Trophoblast cell (in vitro differentiated cells and primary cell): ENCODE measurements at regions not wholly inside any gene's neighbourhood (a gene's known extent, or its start where the extent isn't known, plus 50 kb on each side); places are given as distances from the start of the nearest gene placed in this dataset.

ENCODE experiments used
- DNase-seq, 2 donors: peaks; one replicate each; pipeline ENCODE4 v3.0.0-alpha.2; 2016
- H2AFZ ChIP-seq: 2 replicates; pipeline ENCODE4 v1.6.1; 2013; ENCODE audit warnings: low read length, moderate library complexity, mild to moderate bottlenecking; ENCODE audit not compliant: insufficient read depth, poor library complexity
- H2AK5ac ChIP-seq: 2 replicates; pipeline ENCODE4 v1.6.1; 2013; ENCODE audit warnings: mild to moderate bottlenecking, low read length
- H2BK120ac ChIP-seq: 2 replicates; pipeline ENCODE4 v1.6.1; 2013; ENCODE audit warnings: low read length, mild to moderate bottlenecking, moderate library complexity; ENCODE audit not compliant: insufficient read depth, poor library complexity
- H2BK12ac ChIP-seq: 2 replicates; pipeline ENCODE4 v1.6.1; 2013; ENCODE audit warnings: mild to moderate bottlenecking, low read length, moderate library complexity
- H2BK5ac ChIP-seq: 2 replicates; pipeline ENCODE4 v1.6.1; 2013; ENCODE audit warnings: low read length, low read depth, moderate library complexity, mild to moderate bottlenecking; ENCODE audit not compliant: poor library complexity
- H3K14ac ChIP-seq: 2 replicates; pipeline ENCODE4 v1.6.1; 2013; ENCODE audit warnings: mild to moderate bottlenecking, low read length
- H3K18ac ChIP-seq: 2 replicates; pipeline ENCODE4 v1.6.1; 2013; ENCODE audit warnings: mild to moderate bottlenecking, low read length
- H3K23ac ChIP-seq: 2 replicates; pipeline ENCODE4 v1.6.1; 2013; ENCODE audit warnings: low read length
- H3K27ac ChIP-seq: 2 replicates; pipeline ENCODE4 v1.5.1; 2013; ENCODE audit warnings: low read depth, mild to moderate bottlenecking, inconsistent platforms, low read length, moderate library complexity
- H3K27me3 ChIP-seq: 2 replicates; pipeline ENCODE4 v1.6.1; 2013; ENCODE audit warnings: inconsistent platforms, mild to moderate bottlenecking, low read length, moderate library complexity; ENCODE audit not compliant: insufficient read depth
- H3K36me3 ChIP-seq, 2 experiments: 1 replicate in 1 of 2; 2 replicates in 1 of 2; pipeline ENCODE4 v1.6.1; 2013; ENCODE audit warnings: low read length in 2 of 2, mild to moderate bottlenecking in 2 of 2, moderate library complexity in 1 of 2; ENCODE audit not compliant: insufficient read depth in 2 of 2, control insufficient read depth in 1 of 2
- H3K4ac ChIP-seq: 2 replicates; pipeline ENCODE4 v1.6.1; 2013; ENCODE audit warnings: low read depth, mild to moderate bottlenecking, low read length, moderate library complexity
- H3K4me1 ChIP-seq, 2 experiments: 1 replicate in 1 of 2; 2 replicates in 1 of 2; pipeline ENCODE4 v1.6.1; 2013; ENCODE audit warnings: low read length in 2 of 2, mild to moderate bottlenecking in 2 of 2, moderate library complexity in 1 of 2; ENCODE audit not compliant: insufficient read depth in 2 of 2, control insufficient read depth in 1 of 2
- H3K4me2 ChIP-seq: 2 replicates; pipeline ENCODE4 v1.6.1; 2013; ENCODE audit warnings: inconsistent platforms, mild to moderate bottlenecking, low read length, moderate library complexity
- H3K4me3 ChIP-seq: 2 replicates; pipeline ENCODE4 v1.5.1; 2013; ENCODE audit warnings: mild to moderate bottlenecking, low read depth, low read length, inconsistent platforms
- H3K79me1 ChIP-seq: one replicate; pipeline ENCODE4 v1.6.1; 2013; ENCODE audit warnings: low read length
- H3K79me2 ChIP-seq: 2 replicates; pipeline ENCODE4 v1.6.1; 2013; ENCODE audit warnings: low read length, mild to moderate bottlenecking; ENCODE audit not compliant: control insufficient read depth, insufficient read depth, poor library complexity
- H3K9ac ChIP-seq: 2 replicates; pipeline ENCODE4 v1.6.1; 2013; ENCODE audit warnings: mild to moderate bottlenecking, low read length
- H3K9me3 ChIP-seq: 2 replicates; pipeline ENCODE4 v1.6.1; 2013; ENCODE audit warnings: low read depth, mild to moderate bottlenecking, control low read depth, inconsistent platforms, low read length; ENCODE audit not compliant: insufficient read depth
- H4K12ac ChIP-seq: 2 replicates; pipeline ENCODE4 v1.6.1; 2013; ENCODE audit warnings: low read depth, mild to moderate bottlenecking, low read length, moderate library complexity
- H4K8ac ChIP-seq: 2 replicates; pipeline ENCODE4 v1.6.1; 2013; ENCODE audit warnings: low read depth, mild to moderate bottlenecking, low read length, moderate library complexity
- H4K91ac ChIP-seq: one replicate; pipeline ENCODE4 v1.6.1; 2013; ENCODE audit warnings: low read depth, mild to moderate bottlenecking, low read length, moderate library complexity
- WGBS: extraction: QIAGEN DNeasy Blood & Tissue Kit; methylation state at CpG from one replicate; pipeline ENCODE4 v1.1.7; 2013; ENCODE audit warnings: missing lambda C conversion rate; ENCODE audit not compliant: insufficient read length, insufficient coverage; ENCODE audit errors: extremely low coverage; 5-methylcytosine and 5-hydroxymethylcytosine counted together

GRCh38 chr5:103938146-103938695, 375.6 kb upstream of the NUDT12 start:
- H3K9me3 ChIP-seq, result no peaks in the 10 kb centered on the region
- no peak for DNase-seq
- H3K14ac ChIP-seq, result no peak overlapping the region
- no peaks in the 10 kb centered on the region for H3K79me1 ChIP-seq
- H4K91ac ChIP-seq, result no peak overlapping the region
- H3K79me2 ChIP-seq, result no peaks in the 10 kb centered on the region
- H3K23ac ChIP-seq, result no peak overlapping the region
- no peaks in the 10 kb centered on the region for H3K4me1 ChIP-seq
- H3K9ac ChIP-seq, result no peak overlapping the region
- no peak overlapping the region for H2AK5ac ChIP-seq
- no peaks in the 10 kb centered on the region for H3K36me3 ChIP-seq
- H3K4ac ChIP-seq, result no peak overlapping the region
- H3K18ac ChIP-seq, result no peak overlapping the region
- no peak overlapping the region for H3K4me2 ChIP-seq
- H2AFZ ChIP-seq, result no peak overlapping the region
- no peak overlapping the region for H2BK5ac ChIP-seq
- H3K27me3 ChIP-seq, result no peaks in the 10 kb centered on the region
- no peak overlapping the region for H2BK12ac ChIP-seq
- no peak overlapping the region for H3K27ac ChIP-seq
- WGBS, result no CpG with 5 or more reads among the region's 5 CpGs
- no peak overlapping the region for H4K8ac ChIP-seq
- H4K12ac ChIP-seq, result no peak overlapping the region
- no peak overlapping the region for H3K4me3 ChIP-seq
- H2BK120ac ChIP-seq, result no peak overlapping the region

- no CpG with 5 or more reads among the region's 2 CpGs for WGBS
These were observed 366.9 kb upstream of the NUDT12 start for GRCh38 chr5:103929338-103930013.

GRCh38 chr5:103927739-103928138, 365.1 kb upstream of the NUDT12 start:
- Histone ChIP-seq H4K8ac (no peak overlapping the region), H3K4ac (no peak overlapping the region), H4K12ac (no peak overlapping the region), H2AK5ac (no peak overlapping the region), H3K14ac (no peak overlapping the region), H2AFZ (no peak overlapping the region), H2BK120ac (no peak overlapping the region), H2BK12ac (no peak overlapping the region), H3K4me2 (no peak overlapping the region), H4K91ac (no peak overlapping the region), H2BK5ac (no peak overlapping the region), H3K4me1 (peaks cover 0 to 2% of the 10 kb centered on the region in 2 experiments), H3K27ac (no peak overlapping the region), H3K36me3 (no peaks in the 10 kb centered on the region), H3K18ac (no peak overlapping the region), H3K27me3 (no peaks in the 10 kb centered on the region), H3K9me3 (no peaks in the 10 kb centered on the region), H3K79me2 (no peaks in the 10 kb centered on the region), H3K4me3 (no peak overlapping the region), H3K23ac (no peak overlapping the region), H3K79me1 (no peaks in the 10 kb centered on the region), H3K9ac (no peak overlapping the region)
- DNase-seq, result no peak
- no CpG with 5 or more reads among the region's 1 CpG for WGBS

More at GRCh38 chr5:103929338-103930013, 366.9 kb upstream of the NUDT12 start:
- no peaks in the 10 kb centered on the region for H3K27me3 ChIP-seq
- H3K9me3 ChIP-seq, result no peaks in the 10 kb centered on the region
- H4K91ac ChIP-seq, result no peak overlapping the region
- no peak overlapping the region for H4K8ac ChIP-seq
- no peak overlapping the region for H3K4ac ChIP-seq
- H3K4me3 ChIP-seq, result no peak overlapping the region
- no peak overlapping the region for H3K9ac ChIP-seq
- no peak overlapping the region for H2AK5ac ChIP-seq
- H3K79me2 ChIP-seq, result no peaks in the 10 kb centered on the region
- H2BK12ac ChIP-seq, result no peak overlapping the region
- peak; percentile 3 to 8 for DNase-seq
- H3K4me2 ChIP-seq, result no peak overlapping the region
- H3K4me1 ChIP-seq, result peaks cover 0 to 2% of the 10 kb centered on the region in 2 experiments
- no peak overlapping the region for H2AFZ ChIP-seq
- H3K23ac ChIP-seq, result no peak overlapping the region
- no peaks in the 10 kb centered on the region for H3K36me3 ChIP-seq
- H4K12ac ChIP-seq, result no peak overlapping the region
- no peak overlapping the region for H3K18ac ChIP-seq
- H3K27ac ChIP-seq, result no peak overlapping the region
- H3K14ac ChIP-seq, result no peak overlapping the region
- H2BK120ac ChIP-seq, result no peak overlapping the region
- H2BK5ac ChIP-seq, result no peak overlapping the region
- no peaks in the 10 kb centered on the region for H3K79me1 ChIP-seq

- Histone ChIP-seq H2AFZ (no peak overlapping the region), H3K79me2 (no peaks in the 10 kb centered on the region), H3K14ac (no peak overlapping the region), H3K9ac (no peak overlapping the region), H3K18ac (no peak overlapping the region), H3K4me2 (no peak overlapping the region), H3K36me3 (no peaks in the 10 kb centered on the region), H3K9me3 (no peaks in the 10 kb centered on the region), H2BK12ac (no peak overlapping the region), H3K79me1 (peaks cover 2% of the 10 kb centered on the region), H3K23ac (no peak overlapping the region), H3K4me3 (no peak overlapping the region), H4K8ac (no peak overlapping the region), H3K27me3 (no peaks in the 10 kb centered on the region), H2BK120ac (no peak overlapping the region), H4K91ac (no peak overlapping the region), H3K4ac (no peak overlapping the region), H2BK5ac (no peak overlapping the region), H4K12ac (no peak overlapping the region), H2AK5ac (no peak overlapping the region), H3K4me1 (no peaks in the 10 kb centered on the region), H3K27ac (no peak overlapping the region)
- no peak for DNase-seq
These were observed 361.1 kb upstream of the NUDT12 start for GRCh38 chr5:103923616-103924168.
